Suprapubic skin (tissue), 4 donors: ENCODE measurements at regions not wholly inside any gene's neighbourhood (a gene's known extent, or its start where the extent isn't known, plus 50 kb on each side); places are given as distances from the start of the nearest gene placed in this dataset.
"Not testable (repeated sequence)": the region's sequence is repeated elsewhere in the genome, so short reads cannot be mapped to it uniquely, and the experiment has no call there.

ENCODE experiments used
- DNase-seq, 2 donors: peaks; one replicate each; pipeline ENCODE4 v3.0.0-alpha.2; 2019; ENCODE audit warnings: low spot score in 2 of 2
- H3K27ac ChIP-seq: fragments of 200-600 bp; sonication (generic); one replicate; pipeline ENCODE4 v1.5.1; 2019
- H3K27me3 ChIP-seq: fragments of 200-600 bp; sonication (generic); one replicate; pipeline ENCODE4 v1.5.1; 2019
- H3K36me3 ChIP-seq: fragments of 200-600 bp; sonication (generic); one replicate; pipeline ENCODE4 v1.5.1; 2019
- H3K4me1 ChIP-seq: fragments of 200-600 bp; sonication (generic); one replicate; pipeline ENCODE4 v1.5.1; 2019
- H3K4me3 ChIP-seq: fragments of 200-600 bp; sonication (generic); one replicate; pipeline ENCODE4 v1.5.1; 2019; ENCODE audit warnings: mild to moderate bottlenecking
- H3K9me3 ChIP-seq: fragments of 200-600 bp; sonication (generic); one replicate; pipeline ENCODE4 v1.5.1; 2019
- CTCF ChIP-seq, 2 donors: fragments of 200-600 bp in 1 of 2; fragments of 450-650 bp in 1 of 2; sonication (generic) in 1 of 2; IDR thresholded peaks; one replicate each; pipeline ENCODE4 v1.5.1; 2016 to 2019; ENCODE audit warnings: antibody characterized with exemption in 2 of 2, mild to moderate bottlenecking in 1 of 2, moderate library complexity in 1 of 2
- EP300 ChIP-seq: sonication (generic); formaldehyde crosslinking; IDR thresholded peaks from one replicate; pipeline ENCODE4 v1.6.1; 2017; ENCODE audit warnings: antibody characterized with exemption
- POLR2A ChIP-seq, 2 donors: fragments of 450-650 bp; IDR thresholded peaks; one replicate each; pipeline ENCODE4 v1.6.1; 2017; ENCODE audit warnings: antibody characterized with exemption in 2 of 2, mild to moderate bottlenecking in 2 of 2, moderate library complexity in 2 of 2
- POLR2AphosphoS5 ChIP-seq, 3 donors: sonication (generic); formaldehyde crosslinking; IDR thresholded peaks; one replicate each; pipeline ENCODE4 v1.6.1; 2017; ENCODE audit warnings: antibody characterized with exemption in 3 of 3
- WGBS: methylation state at CpG from one replicate; pipeline ENCODE4 v1.1.5; 2018; 5-methylcytosine and 5-hydroxymethylcytosine counted together

GRCh38 chr11:67745181-67745726, 70.8 kb upstream of the ALDH3B2 start:
- Histone ChIP-seq H3K27ac (no peak overlapping the region), H3K27me3 (no peaks in the 10 kb centered on the region), H3K9me3 (no peaks in the 10 kb centered on the region), H3K36me3 (no peaks in the 10 kb centered on the region), H3K4me3 (no peak overlapping the region), H3K4me1 (no peaks in the 10 kb centered on the region)
- 93% methylated on average over 11 of the region's 11 CpGs for WGBS
- DNase-seq, result no peak
- TF ChIP-seq CTCF (IDR thresholded peaks at IDR 0.05) (no peak), EP300 (no peak), POLR2A (IDR thresholded peaks at IDR 0.05) (no peak), POLR2AphosphoS5 (IDR thresholded peaks at IDR 0.05) (no peak)

- not testable (repeated sequence) for DNase-seq, H3K4me1 ChIP-seq, H3K27ac ChIP-seq, H3K9me3 ChIP-seq, H3K27me3 ChIP-seq, H3K36me3 ChIP-seq, H3K4me3 ChIP-seq
- WGBS, result 85% methylated on average over 9 of the region's 9 CpGs
Measured at GRCh38 chr11:67744231-67744630, 69.8 kb upstream of the ALDH3B2 start.

- WGBS, result 80% methylated on average over 14 of the region's 14 CpGs
- H3K4me3 ChIP-seq, DNase-seq, H3K27ac ChIP-seq, H3K4me1 ChIP-seq, H3K9me3 ChIP-seq, H3K36me3 ChIP-seq: not testable (repeated sequence)
- H3K27me3 ChIP-seq, result peaks cover 10% of the 10 kb centered on the region
Measured at GRCh38 chr11:67738231-67738630, 63.8 kb upstream of the ALDH3B2 start.

- not testable (repeated sequence) for H3K27ac ChIP-seq, H3K9me3 ChIP-seq, DNase-seq, H3K4me3 ChIP-seq, H3K36me3 ChIP-seq, H3K4me1 ChIP-seq
- WGBS, result 72% methylated on average over 9 of the region's 9 CpGs
- peaks cover 16% of the 10 kb centered on the region for H3K27me3 ChIP-seq
Measured at GRCh38 chr11:67737562-67738080, 63.2 kb upstream of the ALDH3B2 start.

- WGBS, result 28% methylated on average over 31 of the region's 42 CpGs
- Histone ChIP-seq H3K36me3 (no peaks in the 10 kb centered on the region), H3K27ac (no peak overlapping the region), H3K27me3 (peaks cover 19% of the 10 kb centered on the region), H3K9me3 (no peaks in the 10 kb centered on the region), H3K4me3 (peak overlapping the region; percentile 15), H3K4me1 (peaks cover 11% of the 10 kb centered on the region)
- TF ChIP-seq POLR2AphosphoS5 (IDR thresholded peaks at IDR 0.05), result no peak
- peak in 1 of 2 donors; percentile 28 for TF ChIP-seq CTCF (IDR thresholded peaks at IDR 0.05)
- no peak for DNase-seq
Measured at GRCh38 chr11:67732045-67732787, 57.8 kb upstream of the ALDH3B2 start.

- peak overlapping the region; percentile 15 for H3K4me3 ChIP-seq
- 63% methylated on average over 10 of the region's 14 CpGs for WGBS
- H3K27ac ChIP-seq, result no peak overlapping the region
- DNase-seq, result no peak
- TF ChIP-seq CTCF (IDR thresholded peaks at IDR 0.05), result no peak
- H3K27me3 ChIP-seq, result peaks cover 16% of the 10 kb centered on the region
- no peaks in the 10 kb centered on the region for H3K36me3 ChIP-seq
- H3K4me1 ChIP-seq, result peaks cover 11% of the 10 kb centered on the region
- H3K9me3 ChIP-seq, result no peaks in the 10 kb centered on the region
Measured at GRCh38 chr11:67731583-67731982, 57.2 kb upstream of the ALDH3B2 start.

- H3K36me3 ChIP-seq, H3K27ac ChIP-seq, H3K4me3 ChIP-seq, DNase-seq, H3K9me3 ChIP-seq: not testable (repeated sequence)
- Histone ChIP-seq H3K4me1 (peaks cover 11% of the 10 kb centered on the region), H3K27me3 (peaks cover 13% of the 10 kb centered on the region)
- WGBS, result 68% methylated on average over 3 of the region's 3 CpGs
Measured at GRCh38 chr11:67728163-67728571, 53.7 kb upstream of the ALDH3B2 start.

GRCh38 chr11:67727066-67728040, 52.9 kb upstream of the ALDH3B2 start:
- not testable (repeated sequence) for H3K4me3 ChIP-seq, H3K27ac ChIP-seq, H3K27me3 ChIP-seq, DNase-seq, H3K9me3 ChIP-seq, H3K36me3 ChIP-seq
- WGBS, result 51% methylated on average over 15 of the region's 19 CpGs
- H3K4me1 ChIP-seq, result peaks cover 11% of the 10 kb centered on the region
